HEK293 (cell line): ENCODE measurements at regions not wholly inside any gene's neighbourhood (a gene's known extent, or its start where the extent isn't known, plus 50 kb on each side); places are given as distances from the start of the nearest gene placed in this dataset.

Source experiments
- CTCF ChIP-seq: fragments of 450-650 bp; formaldehyde crosslinking; IDR thresholded peaks from 2 replicates; pipeline ENCODE4 v1.5.1; 2016; ENCODE audit warnings: missing biosample characterization, missing genetic modification characterization
- OVOL3 ChIP-seq: fragments of 450-650 bp; formaldehyde crosslinking; IDR thresholded peaks from 2 replicates; pipeline ENCODE4 v1.5.1; 2016; ENCODE audit warnings: missing biosample characterization, missing genetic modification characterization
- ZBTB20 ChIP-seq: fragments of 450-650 bp; formaldehyde crosslinking; IDR thresholded peaks from 2 replicates; pipeline ENCODE4 v1.5.1; 2016; ENCODE audit warnings: missing biosample characterization, missing genetic modification characterization
- ZNF16 ChIP-seq: fragments of 450-650 bp; formaldehyde crosslinking; IDR thresholded peaks from 2 replicates; pipeline ENCODE4 v1.5.1; 2016; ENCODE audit warnings: low read depth, missing biosample characterization, missing genetic modification characterization
- ZNF544 ChIP-seq: fragments of 450-650 bp; formaldehyde crosslinking; IDR thresholded peaks from 2 replicates; pipeline ENCODE4 v1.5.0; 2017; ENCODE audit warnings: missing biosample characterization, missing genetic modification characterization

- TF ChIP-seq OVOL3 (tag by site-specific recombination) (no peak), ZNF544 (tag by site-specific recombination) (no peak), ZBTB20 (tag by site-specific recombination) (no peak), CTCF (tag by site-specific recombination) (no peak), ZNF16 (tag by site-specific recombination) (no peak)
Observed at GRCh38 chr5:61618577-61618976, 286.5 kb downstream of the ZSWIM6 start.
